ENCODE measurements at regions not wholly inside any gene's neighbourhood (a gene's known extent, or its start where the extent isn't known, plus 50 kb on each side); places are given as distances from the start of the nearest gene placed in this dataset.

DNA sequence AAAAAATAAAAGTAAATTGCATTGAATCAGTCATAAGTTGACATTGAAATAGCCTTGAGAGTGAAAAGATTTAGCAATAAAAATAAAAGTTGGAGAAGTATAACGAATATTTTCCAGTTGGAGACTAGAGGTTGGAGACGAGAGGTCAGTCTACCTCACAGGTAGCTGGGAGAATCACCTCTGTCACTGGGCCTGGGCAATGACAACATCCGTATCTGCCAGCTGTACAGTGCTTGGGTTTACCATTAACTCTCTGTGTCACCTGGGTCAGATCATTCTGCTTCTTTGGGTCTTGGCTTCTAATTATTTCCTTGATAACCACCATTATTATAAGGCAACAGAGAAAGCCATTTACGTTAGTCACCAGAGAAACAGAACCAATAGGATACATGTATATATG, 62.0 kb upstream of the STEAP4 start:
- TF ChIP-seq, protein P1, sequence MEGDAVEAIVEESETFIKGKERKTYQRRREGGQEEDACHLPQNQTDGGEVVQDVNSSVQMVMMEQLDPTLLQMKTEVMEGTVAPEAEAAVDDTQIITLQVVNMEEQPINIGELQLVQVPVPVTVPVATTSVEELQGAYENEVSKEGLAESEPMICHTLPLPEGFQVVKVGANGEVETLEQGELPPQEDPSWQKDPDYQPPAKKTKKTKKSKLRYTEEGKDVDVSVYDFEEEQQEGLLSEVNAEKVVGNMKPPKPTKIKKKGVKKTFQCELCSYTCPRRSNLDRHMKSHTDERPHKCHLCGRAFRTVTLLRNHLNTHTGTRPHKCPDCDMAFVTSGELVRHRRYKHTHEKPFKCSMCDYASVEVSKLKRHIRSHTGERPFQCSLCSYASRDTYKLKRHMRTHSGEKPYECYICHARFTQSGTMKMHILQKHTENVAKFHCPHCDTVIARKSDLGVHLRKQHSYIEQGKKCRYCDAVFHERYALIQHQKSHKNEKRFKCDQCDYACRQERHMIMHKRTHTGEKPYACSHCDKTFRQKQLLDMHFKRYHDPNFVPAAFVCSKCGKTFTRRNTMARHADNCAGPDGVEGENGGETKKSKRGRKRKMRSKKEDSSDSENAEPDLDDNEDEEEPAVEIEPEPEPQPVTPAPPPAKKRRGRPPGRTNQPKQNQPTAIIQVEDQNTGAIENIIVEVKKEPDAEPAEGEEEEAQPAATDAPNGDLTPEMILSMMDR (IDR thresholded peaks at IDR 0.05), result no peak
- TF ChIP-seq POLR2AphosphoS5 (IDR thresholded peaks at IDR 0.05), result no peak
